Keratinocyte (primary cell): ENCODE measurements at regions not wholly inside any gene's neighbourhood (a gene's known extent, or its start where the extent isn't known, plus 50 kb on each side); places are given as distances from the start of the nearest gene placed in this dataset.

Source experiments
- DNase-seq: peaks from one replicate; pipeline ENCODE4 v3.0.0-alpha.2; 2011; ENCODE audit warnings: low read depth, missing footprints, low spot score
- FAIRE-seq: peaks from 2 replicates; lab custom pipeline; 2011; peaks lifted over from hg19 to GRCh38; lab: Jason Lieb, UNC
- H2AFZ ChIP-seq: 2 replicates; pipeline ENCODE4 v1.6.0; 2012; ENCODE audit warnings: low read length, control low read depth, inconsistent platforms; ENCODE audit not compliant: control insufficient read depth
- H3K27ac ChIP-seq: 2 replicates; pipeline ENCODE4 v1.5.1; 2011; ENCODE audit warnings: low read length; ENCODE audit not compliant: control insufficient read depth, insufficient read depth
- H3K27me3 ChIP-seq: 3 replicates; pipeline ENCODE4 v1.6.0; 2011; ENCODE audit warnings: low read length; ENCODE audit not compliant: control insufficient read depth, insufficient read depth; ENCODE audit errors: extremely low read depth
- H3K36me3 ChIP-seq, 2 experiments: 2 replicates in 1 of 2; 3 replicates in 1 of 2; pipeline ENCODE4 v1.5.1; 2011; ENCODE audit warnings: low read length in 2 of 2, mild to moderate bottlenecking in 1 of 2; ENCODE audit not compliant: control insufficient read depth in 2 of 2, insufficient read depth in 2 of 2; ENCODE audit errors: extremely low read depth in 1 of 2
- H3K4me1 ChIP-seq: 3 replicates; pipeline ENCODE4 v1.5.1; 2011; ENCODE audit warnings: low read length; ENCODE audit not compliant: control insufficient read depth, insufficient read depth; ENCODE audit errors: extremely low read depth
- H3K4me2 ChIP-seq: 3 replicates; pipeline ENCODE4 v1.6.0; 2011; ENCODE audit warnings: low read depth, low read length; ENCODE audit not compliant: control insufficient read depth, insufficient read depth; ENCODE audit errors: extremely low read depth
- H3K4me3 ChIP-seq, 3 experiments: fragments of 200-600 bp in 1 of 3; sonication (generic) in 1 of 3; 2 replicates in 2 of 3; 3 replicates in 1 of 3; pipeline ENCODE4 v1.5.1; 2011 to 2016; ENCODE audit warnings: low read length in 3 of 3, mild to moderate bottlenecking in 3 of 3, control low read depth in 2 of 3, inconsistent platforms in 1 of 3, low read depth in 1 of 3, mixed read lengths in 1 of 3, mixed run types in 1 of 3, moderate library complexity in 1 of 3; ENCODE audit not compliant: control insufficient read depth in 2 of 3, insufficient read depth in 2 of 3; ENCODE audit errors: extremely low read depth in 1 of 3
- H3K79me2 ChIP-seq: 2 replicates; pipeline ENCODE4 v1.6.0; 2012; ENCODE audit warnings: low read length; ENCODE audit not compliant: control insufficient read depth, insufficient read depth
- H3K9ac ChIP-seq: 3 replicates; pipeline ENCODE4 v1.6.0; 2011; ENCODE audit warnings: low read length; ENCODE audit not compliant: control insufficient read depth, insufficient read depth; ENCODE audit errors: extremely low read depth
- H3K9me1 ChIP-seq: 3 replicates; pipeline ENCODE4 v1.6.0; 2011; ENCODE audit warnings: low read length; ENCODE audit not compliant: control insufficient read depth, insufficient read depth; ENCODE audit errors: extremely low read depth
- H3K9me3 ChIP-seq: 2 replicates; pipeline ENCODE4 v1.5.1; 2012; ENCODE audit warnings: low read depth, low read length; ENCODE audit not compliant: control insufficient read depth
- H4K20me1 ChIP-seq: 3 replicates; pipeline ENCODE4 v1.6.0; 2011; ENCODE audit warnings: low read length; ENCODE audit not compliant: control insufficient read depth, insufficient read depth; ENCODE audit errors: extremely low read depth
- EZH2 ChIP-seq: IDR thresholded peaks from one replicate; pipeline ENCODE4 v1.6.1; 2012; ENCODE audit warnings: inconsistent platforms, mild to moderate bottlenecking, low read length, moderate library complexity
- dilution Hi-C: fragments of 300-500 bp; cut with MboI; formaldehyde crosslinking; loops from one replicate; pipeline ENCODE4 v1.7.0; 2020; ENCODE audit warnings: low sequenced_read_pairs; ENCODE audit not compliant: extremely low pct_ligation_motif_present
- TF ChIP-seq, protein P1 (sequence below), 3 experiments: IDR thresholded peaks in 1 of 3; conservative IDR thresholded peaks in 1 of 3; optimal IDR thresholded peaks in 1 of 3; 2 replicates in 2 of 3; 3 replicates in 1 of 3; pipeline versions ENCODE3 to v1.5.1; 2011; ENCODE audit warnings: low read length in 3 of 3, mild to moderate bottlenecking in 3 of 3, moderate library complexity in 2 of 3, control low read depth in 1 of 3, inconsistent platforms in 1 of 3; ENCODE audit not compliant: insufficient read depth in 2 of 3; ENCODE audit errors: extremely low read depth in 1 of 3

GRCh38 chr6:144546807-144547206 lies 261.7 kb downstream of the UTRN start:
- Histone ChIP-seq H3K9ac (no peak overlapping the region), H3K4me2 (no peak overlapping the region), H3K9me3 (no peaks in the 10 kb centered on the region), H3K36me3 (peaks cover 0 to 7% of the 10 kb centered on the region in 2 experiments), H3K79me2 (no peaks in the 10 kb centered on the region), H3K4me1 (no peaks in the 10 kb centered on the region), H3K4me3 (no peak overlapping the region), H4K20me1 (no peaks in the 10 kb centered on the region), H3K9me1 (no peaks in the 10 kb centered on the region), H3K27ac (no peak overlapping the region), H2AFZ (no peak overlapping the region), H3K27me3 (no peaks in the 10 kb centered on the region)
- no peak for DNase-seq
- dilution Hi-C loops = no loop called here
- TF ChIP-seq, protein P1, sequence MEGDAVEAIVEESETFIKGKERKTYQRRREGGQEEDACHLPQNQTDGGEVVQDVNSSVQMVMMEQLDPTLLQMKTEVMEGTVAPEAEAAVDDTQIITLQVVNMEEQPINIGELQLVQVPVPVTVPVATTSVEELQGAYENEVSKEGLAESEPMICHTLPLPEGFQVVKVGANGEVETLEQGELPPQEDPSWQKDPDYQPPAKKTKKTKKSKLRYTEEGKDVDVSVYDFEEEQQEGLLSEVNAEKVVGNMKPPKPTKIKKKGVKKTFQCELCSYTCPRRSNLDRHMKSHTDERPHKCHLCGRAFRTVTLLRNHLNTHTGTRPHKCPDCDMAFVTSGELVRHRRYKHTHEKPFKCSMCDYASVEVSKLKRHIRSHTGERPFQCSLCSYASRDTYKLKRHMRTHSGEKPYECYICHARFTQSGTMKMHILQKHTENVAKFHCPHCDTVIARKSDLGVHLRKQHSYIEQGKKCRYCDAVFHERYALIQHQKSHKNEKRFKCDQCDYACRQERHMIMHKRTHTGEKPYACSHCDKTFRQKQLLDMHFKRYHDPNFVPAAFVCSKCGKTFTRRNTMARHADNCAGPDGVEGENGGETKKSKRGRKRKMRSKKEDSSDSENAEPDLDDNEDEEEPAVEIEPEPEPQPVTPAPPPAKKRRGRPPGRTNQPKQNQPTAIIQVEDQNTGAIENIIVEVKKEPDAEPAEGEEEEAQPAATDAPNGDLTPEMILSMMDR (optimal IDR thresholded peaks at IDR 0.05 in 1 of 3, IDR thresholded peaks at IDR 0.05 in 1 of 3, conservative IDR thresholded peaks at IDR 0.05 in 1 of 3; ENCODE audit: extremely low read depth in 1 of 3, insufficient read depth in 2 of 3, low read length in 3 of 3) = no peak
- no peak for TF ChIP-seq EZH2
- no peak for FAIRE-seq

GRCh38 chr6:144547409-144547808 lies 262.3 kb downstream of the UTRN start:
- H3K36me3 ChIP-seq = peaks cover 0 to 7% of the 10 kb centered on the region in 2 experiments
- H3K9ac ChIP-seq = no peak overlapping the region
- H3K79me2 ChIP-seq = no peaks in the 10 kb centered on the region
- TF ChIP-seq EZH2 = no peak
- TF ChIP-seq, protein P1 (optimal IDR thresholded peaks at IDR 0.05 in 1 of 3, IDR thresholded peaks at IDR 0.05 in 1 of 3, conservative IDR thresholded peaks at IDR 0.05 in 1 of 3; ENCODE audit: extremely low read depth in 1 of 3, insufficient read depth in 2 of 3, low read length in 3 of 3) = no peak
- H2AFZ ChIP-seq = no peak overlapping the region
- DNase-seq (no peak), FAIRE-seq (no peak)
- H3K4me2 ChIP-seq = no peak overlapping the region
- no peaks in the 10 kb centered on the region for H3K9me1 ChIP-seq
- no peak overlapping the region for H3K27ac ChIP-seq
- dilution Hi-C loops = no loop called here
- no peaks in the 10 kb centered on the region for H4K20me1 ChIP-seq
- no peaks in the 10 kb centered on the region for H3K27me3 ChIP-seq
- no peaks in the 10 kb centered on the region for H3K4me1 ChIP-seq
- H3K4me3 ChIP-seq = no peak overlapping the region
- H3K9me3 ChIP-seq = no peaks in the 10 kb centered on the region
